HG03432 (cell line): ENCODE measurements at regions not wholly inside any gene's neighbourhood (a gene's known extent, or its start where the extent isn't known, plus 50 kb on each side); places are given as distances from the start of the nearest gene placed in this dataset.
"Not testable (repeated sequence)": the region's sequence is repeated elsewhere in the genome, so short reads cannot be mapped to it uniquely, and the experiment has no call there.

Experiments used
- ATAC-seq: cut with Tn5 transposase; IDR thresholded peaks from one replicate; pipeline ENCODE4 v1.9.1; 2021; ENCODE audit warnings: mild to moderate bottlenecking, moderate library complexity; ENCODE audit not compliant: unreplicated experiment

- ATAC-seq = no peak
Observed at GRCh38 chr14:23694949-23695663, 58.9 kb downstream of the DHRS2 start.

- no peak for ATAC-seq
Observed at GRCh38 chr14:23695664-23695999, 59.5 kb downstream of the DHRS2 start.

- no peak for ATAC-seq
Observed at GRCh38 chr14:23696701-23697239, 60.6 kb downstream of the DHRS2 start.

GRCh38 chr14:23697680-23698079 lies 61.5 kb downstream of the DHRS2 start:
- ATAC-seq = no peak

GRCh38 chr14:23702656-23703426 lies 66.7 kb downstream of the DHRS2 start:
- ATAC-seq = no peak

GRCh38 chr14:23704890-23705289 lies 68.7 kb downstream of the DHRS2 start:
- no peak for ATAC-seq

GRCh38 chr14:23707415-23707814 lies 71.3 kb downstream of the DHRS2 start:
- ATAC-seq = no peak

GRCh38 chr14:23708343-23708742 lies 72.2 kb downstream of the DHRS2 start:
- ATAC-seq = no peak

- no peak for ATAC-seq
Observed at GRCh38 chr14:23709923-23710322, 73.8 kb downstream of the DHRS2 start.

- ATAC-seq = no peak
Observed at GRCh38 chr14:23712287-23712686, 76.1 kb downstream of the DHRS2 start.

GRCh38 chr14:23719225-23719985 lies 83.2 kb downstream of the DHRS2 start:
- no peak for ATAC-seq

- ATAC-seq = no peak
Observed at GRCh38 chr14:23722675-23723074, 86.5 kb downstream of the DHRS2 start.

GRCh38 chr14:23723911-23724310 lies 87.7 kb downstream of the DHRS2 start:
- no peak for ATAC-seq

GRCh38 chr14:23725528-23725927 lies 89.4 kb downstream of the DHRS2 start:
- no peak for ATAC-seq

GRCh38 chr14:23725980-23726710 lies 90.0 kb downstream of the DHRS2 start:
- ATAC-seq = no peak

- ATAC-seq = no peak
Observed at GRCh38 chr14:23727566-23728335, 91.6 kb downstream of the DHRS2 start.

GRCh38 chr14:23728791-23729190 lies 92.6 kb downstream of the DHRS2 start:
- ATAC-seq = no peak

- ATAC-seq = no peak
Observed at GRCh38 chr14:23729720-23730387, 93.7 kb downstream of the DHRS2 start.

GRCh38 chr14:23735394-23735793 lies 99.2 kb downstream of the DHRS2 start:
- ATAC-seq = no peak

- not testable (repeated sequence) for ATAC-seq
Observed at GRCh38 chr14:23744368-23744767, 108.2 kb downstream of the DHRS2 start.
